SK-N-SH treated with all-trans-retinoic acid at 6 μM for 48 hours (cell line): ENCODE measurements at regions not wholly inside any gene's neighbourhood (a gene's known extent, or its start where the extent isn't known, plus 50 kb on each side); places are given as distances from the start of the nearest gene placed in this dataset.

Experiments used
- ATAC-seq: fragments of 200-7000 bp; cut with Tn5 transposase; 3 replicates; pipeline ENCODE4 v1.9.1; 2020; ENCODE audit warnings: mild to moderate bottlenecking, moderate library complexity
- ARNTL ChIP-seq: fragments of 450-650 bp; formaldehyde crosslinking; IDR thresholded peaks from 2 replicates; pipeline ENCODE4 v1.5.0; 2020; ENCODE audit warnings: low read depth, mild to moderate bottlenecking, moderate library complexity, borderline replicate concordance
- BACH2 ChIP-seq: fragments of 250-450 bp; sonication (Bioruptor Pico); IDR thresholded peaks from 2 replicates; pipeline ENCODE4 v1.9.0; 2021; ENCODE audit warnings: mild to moderate bottlenecking, borderline replicate concordance
- CSDC2 ChIP-seq: fragments of 250-450 bp; sonication (Bioruptor Pico); IDR thresholded peaks from 2 replicates; pipeline ENCODE4 v1.5.0; 2020; ENCODE audit warnings: mild to moderate bottlenecking, moderate library complexity
- CSRNP3 ChIP-seq: fragments of 250-450 bp; sonication (Bioruptor Pico); IDR thresholded peaks from 2 replicates; pipeline ENCODE4 v1.5.1; 2021; ENCODE audit warnings: mild to moderate bottlenecking, moderate library complexity
- ESRRG ChIP-seq: fragments of 250-450 bp; sonication (Bioruptor Pico); IDR thresholded peaks from 2 replicates; pipeline ENCODE4 v1.6.1; 2021; ENCODE audit warnings: mild to moderate bottlenecking
- ISL1 ChIP-seq: fragments of 250-450 bp; sonication (Bioruptor Pico); IDR thresholded peaks from 2 replicates; pipeline ENCODE4 v2.1.2; 2022; ENCODE audit warnings: mild to moderate bottlenecking, moderate library complexity
- OSR1 ChIP-seq: fragments of 250-450 bp; sonication (Bioruptor Pico); IDR thresholded peaks from 2 replicates; pipeline ENCODE4 v1.8.0; 2022; ENCODE audit warnings: moderate library complexity, mild to moderate bottlenecking, inconsistent platforms
- PATZ1 ChIP-seq: fragments of 250-450 bp; sonication (Bioruptor Pico); IDR thresholded peaks from 2 replicates; pipeline ENCODE4 v1.8.0; 2020; ENCODE audit warnings: mild to moderate bottlenecking, moderate library complexity, borderline replicate concordance
- POU6F1 ChIP-seq: fragments of 250-450 bp; sonication (Bioruptor Pico); IDR thresholded peaks from 2 replicates; pipeline ENCODE4 v1.8.0; 2021; ENCODE audit warnings: low read depth, mild to moderate bottlenecking, moderate library complexity, borderline replicate concordance
- PPARA ChIP-seq: fragments of 250-450 bp; sonication (Bioruptor Pico); IDR thresholded peaks from 2 replicates; pipeline ENCODE4 v1.5.0; 2020; ENCODE audit warnings: mild to moderate bottlenecking, borderline replicate concordance
- RARB ChIP-seq: fragments of 250-450 bp; sonication (Bioruptor Pico); IDR thresholded peaks from 2 replicates; pipeline ENCODE4 v1.8.0; 2021; ENCODE audit warnings: mild to moderate bottlenecking, moderate library complexity
- SNAI2 ChIP-seq: fragments of 250-450 bp; sonication (Bioruptor Pico); IDR thresholded peaks from 2 replicates; pipeline ENCODE4 v1.5.0; 2020; ENCODE audit warnings: mild to moderate bottlenecking, moderate library complexity
- TCF4 ChIP-seq: fragments of 250-450 bp; sonication (Bioruptor Pico); IDR thresholded peaks from 2 replicates; pipeline ENCODE4 v1.8.0; 2021; ENCODE audit warnings: mild to moderate bottlenecking, moderate library complexity, borderline replicate concordance
- ZC3H10 ChIP-seq: fragments of 250-450 bp; sonication (Bioruptor Pico); IDR thresholded peaks from 2 replicates; pipeline ENCODE4 v1.5.1; 2021; ENCODE audit warnings: mild to moderate bottlenecking, moderate library complexity
- ZFP3 ChIP-seq: fragments of 250-450 bp; sonication (Bioruptor Pico); IDR thresholded peaks from 2 replicates; pipeline ENCODE4 v1.5.0; 2020; ENCODE audit warnings: mild to moderate bottlenecking, moderate library complexity
- ZNF565 ChIP-seq: fragments of 450-650 bp; formaldehyde crosslinking; conservative IDR thresholded peaks from 2 replicates; pipeline ENCODE4 v1.5.0; 2020; ENCODE audit warnings: low read depth, mild to moderate bottlenecking, moderate library complexity
- ZNF70 ChIP-seq: fragments of 450-650 bp; formaldehyde crosslinking; IDR thresholded peaks from 2 replicates; pipeline ENCODE4 v1.5.0; 2020; ENCODE audit warnings: mild to moderate bottlenecking, moderate library complexity
- ZNF8 ChIP-seq: fragments of 450-650 bp; formaldehyde crosslinking; IDR thresholded peaks from 2 replicates; pipeline ENCODE4 v1.5.0; 2020; ENCODE audit warnings: mild to moderate bottlenecking, moderate library complexity
- TF ChIP-seq, protein P1 (sequence below): fragments of 250-450 bp; sonication (Bioruptor Pico); IDR thresholded peaks from 2 replicates; pipeline ENCODE4 v1.5.0; 2020; ENCODE audit warnings: mild to moderate bottlenecking, moderate library complexity
- TF ChIP-seq, protein P2 (sequence below): fragments of 250-450 bp; sonication (Bioruptor Pico); IDR thresholded peaks from 2 replicates; pipeline ENCODE4 v1.5.1; 2020; ENCODE audit warnings: low read depth, mild to moderate bottlenecking, moderate library complexity

DNA sequence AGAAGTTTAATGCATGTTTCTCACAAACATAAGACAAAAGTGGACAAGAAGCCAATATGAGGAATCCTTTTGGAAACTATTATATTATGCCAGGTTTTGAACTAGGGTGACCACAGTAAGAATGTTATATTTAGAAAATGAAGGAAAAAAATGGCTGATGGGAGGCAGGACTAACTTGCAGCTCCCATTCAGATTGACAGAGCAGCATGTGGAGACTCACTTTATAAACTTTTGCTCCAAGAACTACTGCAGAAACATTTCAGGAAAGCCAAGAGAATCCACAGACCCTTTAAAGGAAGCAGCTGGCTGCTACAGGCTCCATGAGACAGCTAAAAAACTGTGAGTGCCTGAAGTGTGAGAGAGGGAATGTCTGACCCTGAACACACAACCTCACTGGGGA lies 738.6 kb upstream of the GRIA3 start:
- TF ChIP-seq ISL1 (no peak), ZNF8 (no peak), POU6F1 (CRISPR knock-in tag) (no peak), PPARA (CRISPR knock-in tag) (no peak), ZNF70 (CRISPR knock-in tag) (no peak), ESRRG (no peak), ZFP3 (CRISPR knock-in tag) (no peak), ARNTL (CRISPR knock-in tag) (no peak), BACH2 (CRISPR knock-in tag) (no peak), TCF4 (CRISPR knock-in tag) (no peak), CSDC2 (no peak)
- ATAC-seq, result no peak

DNA sequence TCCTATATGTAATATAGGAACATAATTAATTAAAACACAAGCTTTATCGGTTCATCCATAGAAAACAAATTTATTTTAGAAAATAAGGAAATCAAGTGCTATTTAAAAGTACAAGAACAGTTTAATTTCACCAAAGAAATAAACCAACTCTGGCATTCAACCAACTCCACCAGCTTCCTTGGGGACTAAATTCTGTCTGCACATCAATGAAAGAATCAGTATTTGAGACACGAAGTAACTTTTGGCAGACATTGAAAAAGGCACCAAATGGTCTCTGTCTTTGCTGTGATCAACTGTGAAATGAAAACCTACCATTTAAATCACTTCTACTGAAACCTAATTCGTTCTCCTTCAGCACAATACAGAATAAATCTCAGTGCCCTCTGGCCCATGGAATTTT lies 719.7 kb upstream of the GRIA3 start:
- TF ChIP-seq ZC3H10 (CRISPR knock-in tag), result no peak
- TF ChIP-seq RARB, result no peak
- no peak for TF ChIP-seq ZNF70 (CRISPR knock-in tag)
- TF ChIP-seq BACH2 (CRISPR knock-in tag), result no peak
- TF ChIP-seq SNAI2 (CRISPR knock-in tag), result no peak
- TF ChIP-seq, protein P1, sequence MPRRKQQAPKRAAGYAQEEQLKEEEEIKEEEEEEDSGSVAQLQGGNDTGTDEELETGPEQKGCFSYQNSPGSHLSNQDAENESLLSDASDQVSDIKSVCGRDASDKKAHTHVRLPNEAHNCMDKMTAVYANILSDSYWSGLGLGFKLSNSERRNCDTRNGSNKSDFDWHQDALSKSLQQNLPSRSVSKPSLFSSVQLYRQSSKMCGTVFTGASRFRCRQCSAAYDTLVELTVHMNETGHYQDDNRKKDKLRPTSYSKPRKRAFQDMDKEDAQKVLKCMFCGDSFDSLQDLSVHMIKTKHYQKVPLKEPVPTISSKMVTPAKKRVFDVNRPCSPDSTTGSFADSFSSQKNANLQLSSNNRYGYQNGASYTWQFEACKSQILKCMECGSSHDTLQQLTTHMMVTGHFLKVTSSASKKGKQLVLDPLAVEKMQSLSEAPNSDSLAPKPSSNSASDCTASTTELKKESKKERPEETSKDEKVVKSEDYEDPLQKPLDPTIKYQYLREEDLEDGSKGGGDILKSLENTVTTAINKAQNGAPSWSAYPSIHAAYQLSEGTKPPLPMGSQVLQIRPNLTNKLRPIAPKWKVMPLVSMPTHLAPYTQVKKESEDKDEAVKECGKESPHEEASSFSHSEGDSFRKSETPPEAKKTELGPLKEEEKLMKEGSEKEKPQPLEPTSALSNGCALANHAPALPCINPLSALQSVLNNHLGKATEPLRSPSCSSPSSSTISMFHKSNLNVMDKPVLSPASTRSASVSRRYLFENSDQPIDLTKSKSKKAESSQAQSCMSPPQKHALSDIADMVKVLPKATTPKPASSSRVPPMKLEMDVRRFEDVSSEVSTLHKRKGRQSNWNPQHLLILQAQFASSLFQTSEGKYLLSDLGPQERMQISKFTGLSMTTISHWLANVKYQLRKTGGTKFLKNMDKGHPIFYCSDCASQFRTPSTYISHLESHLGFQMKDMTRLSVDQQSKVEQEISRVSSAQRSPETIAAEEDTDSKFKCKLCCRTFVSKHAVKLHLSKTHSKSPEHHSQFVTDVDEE (CRISPR knock-in tag), result no peak
- no peak for TF ChIP-seq PATZ1 (CRISPR knock-in tag)
- no peak for TF ChIP-seq OSR1 (CRISPR knock-in tag)
- no peak for TF ChIP-seq ZNF8
- no peak for TF ChIP-seq ZNF565 (CRISPR knock-in tag)
- TF ChIP-seq, protein P2, sequence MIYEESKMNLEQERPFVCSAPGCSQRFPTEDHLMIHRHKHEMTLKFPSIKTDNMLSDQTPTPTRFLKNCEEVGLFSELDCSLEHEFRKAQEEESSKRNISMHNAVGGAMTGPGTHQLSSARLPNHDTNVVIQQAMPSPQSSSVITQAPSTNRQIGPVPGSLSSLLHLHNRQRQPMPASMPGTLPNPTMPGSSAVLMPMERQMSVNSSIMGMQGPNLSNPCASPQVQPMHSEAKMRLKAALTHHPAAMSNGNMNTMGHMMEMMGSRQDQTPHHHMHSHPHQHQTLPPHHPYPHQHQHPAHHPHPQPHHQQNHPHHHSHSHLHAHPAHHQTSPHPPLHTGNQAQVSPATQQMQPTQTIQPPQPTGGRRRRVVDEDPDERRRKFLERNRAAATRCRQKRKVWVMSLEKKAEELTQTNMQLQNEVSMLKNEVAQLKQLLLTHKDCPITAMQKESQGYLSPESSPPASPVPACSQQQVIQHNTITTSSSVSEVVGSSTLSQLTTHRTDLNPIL (CRISPR knock-in tag), result no peak
- TF ChIP-seq ESRRG, result no peak
- no peak for TF ChIP-seq CSRNP3 (CRISPR knock-in tag)
- TF ChIP-seq ARNTL (CRISPR knock-in tag), result no peak
- no peak for ATAC-seq

- TF ChIP-seq ZFP3 (CRISPR knock-in tag) (no peak), CSRNP3 (CRISPR knock-in tag) (no peak), ESRRG (no peak), PPARA (CRISPR knock-in tag) (no peak), ZNF8 (no peak), PATZ1 (CRISPR knock-in tag) (no peak), ZNF70 (CRISPR knock-in tag) (no peak), SNAI2 (CRISPR knock-in tag) (no peak), OSR1 (CRISPR knock-in tag) (no peak), ARNTL (CRISPR knock-in tag) (no peak)
- TF ChIP-seq, protein P1 (CRISPR knock-in tag), result no peak
- no peak for ATAC-seq
Observed at GRCh38 chrX:122475306-122475705, 708.8 kb upstream of the GRIA3 start.
